Testis (tissue), 2 donors: ENCODE measurements at regions not wholly inside any gene's neighbourhood (a gene's known extent, or its start where the extent isn't known, plus 50 kb on each side); places are given as distances from the start of the nearest gene placed in this dataset.

Source experiments
- DNase-seq: peaks from one replicate; pipeline ENCODE4 v3.0.0-alpha.2; 2019
- H3K27ac ChIP-seq, 2 donors: fragments of 200-600 bp; sonication (generic); one replicate each; pipeline ENCODE4 v1.5.1; 2019
- H3K27me3 ChIP-seq: fragments of 200-600 bp; sonication (generic); one replicate; pipeline ENCODE4 v1.5.1; 2019
- H3K36me3 ChIP-seq: fragments of 200-600 bp; sonication (generic); one replicate; pipeline ENCODE4 v1.5.1; 2017; ENCODE audit warnings: low read depth; ENCODE audit errors: missing control alignments
- H3K4me1 ChIP-seq: fragments of 200-600 bp; sonication (generic); one replicate; pipeline ENCODE4 v1.5.1; 2019
- H3K4me3 ChIP-seq, 2 donors: fragments of 200-600 bp; sonication (generic); one replicate each; pipeline ENCODE4 v1.5.1; 2017 to 2019
- H3K9me3 ChIP-seq: fragments of 200-600 bp; sonication (generic); one replicate; pipeline ENCODE4 v1.5.1; 2017
- POLR2A ChIP-seq: fragments of 450-650 bp; IDR thresholded peaks from one replicate; pipeline ENCODE4 v1.6.1; 2017; ENCODE audit warnings: antibody characterized with exemption, mild to moderate bottlenecking, moderate library complexity
- whole genome bisulfite sequencing, 2 donors: methylation state at CpG; one replicate each; pipeline ENCODE4 v1.1.5; 2018; 5-methylcytosine and 5-hydroxymethylcytosine counted together
- intact Hi-C: fragments of 100-400 bp; cut with DNase I; formaldehyde crosslinking; loops from one replicate; pipeline ENCODE4 v1.15.1; 2023; ENCODE audit warnings: low total_unique reads
- TF ChIP-seq, protein P1 (sequence below), 3 experiments: fragments of 450-650 bp in 2 of 3; fragments of 200-600 bp in 1 of 3; sonication (generic) in 1 of 3; IDR thresholded peaks; one replicate each; pipeline ENCODE4 v1.5.1; 2016 to 2019; ENCODE audit warnings: antibody characterized with exemption in 3 of 3, mild to moderate bottlenecking in 2 of 3, moderate library complexity in 1 of 3

- TF ChIP-seq, protein P1, sequence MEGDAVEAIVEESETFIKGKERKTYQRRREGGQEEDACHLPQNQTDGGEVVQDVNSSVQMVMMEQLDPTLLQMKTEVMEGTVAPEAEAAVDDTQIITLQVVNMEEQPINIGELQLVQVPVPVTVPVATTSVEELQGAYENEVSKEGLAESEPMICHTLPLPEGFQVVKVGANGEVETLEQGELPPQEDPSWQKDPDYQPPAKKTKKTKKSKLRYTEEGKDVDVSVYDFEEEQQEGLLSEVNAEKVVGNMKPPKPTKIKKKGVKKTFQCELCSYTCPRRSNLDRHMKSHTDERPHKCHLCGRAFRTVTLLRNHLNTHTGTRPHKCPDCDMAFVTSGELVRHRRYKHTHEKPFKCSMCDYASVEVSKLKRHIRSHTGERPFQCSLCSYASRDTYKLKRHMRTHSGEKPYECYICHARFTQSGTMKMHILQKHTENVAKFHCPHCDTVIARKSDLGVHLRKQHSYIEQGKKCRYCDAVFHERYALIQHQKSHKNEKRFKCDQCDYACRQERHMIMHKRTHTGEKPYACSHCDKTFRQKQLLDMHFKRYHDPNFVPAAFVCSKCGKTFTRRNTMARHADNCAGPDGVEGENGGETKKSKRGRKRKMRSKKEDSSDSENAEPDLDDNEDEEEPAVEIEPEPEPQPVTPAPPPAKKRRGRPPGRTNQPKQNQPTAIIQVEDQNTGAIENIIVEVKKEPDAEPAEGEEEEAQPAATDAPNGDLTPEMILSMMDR (IDR thresholded peaks at IDR 0.05) = no peak
- no peak for TF ChIP-seq POLR2A
- Histone ChIP-seq H3K27ac (no peak overlapping the region), H3K4me3 (no peak overlapping the region), H3K27me3 (no peaks in the 10 kb centered on the region), H3K36me3 (no peaks in the 10 kb centered on the region), H3K9me3 (no peaks in the 10 kb centered on the region), H3K4me1 (no peaks in the 10 kb centered on the region)
- intact Hi-C loops = no loop called here
- DNase-seq = no peak
- 85 to 89% methylated on average over 5 to 8 of the region's 8 CpGs for WGBS, 2 donors
Measured at GRCh38 chr1:29458737-29459619, 222.7 kb downstream of the PTPRU start.

- no peaks in the 10 kb centered on the region for H3K36me3 ChIP-seq
- H3K9me3 ChIP-seq = no peaks in the 10 kb centered on the region
- H3K27me3 ChIP-seq = no peaks in the 10 kb centered on the region
- no peak overlapping the region for H3K27ac ChIP-seq
- DNase-seq = no peak
- 70 to 83% methylated on average over 8 of the region's 8 CpGs for WGBS, 2 donors
- no peak for TF ChIP-seq POLR2A
- TF ChIP-seq, protein P1 (IDR thresholded peaks at IDR 0.05) = no peak
- H3K4me3 ChIP-seq = no peak overlapping the region
- intact Hi-C loops = no loop called here
- no peaks in the 10 kb centered on the region for H3K4me1 ChIP-seq
Measured at GRCh38 chr1:29457496-29458368, 221.4 kb downstream of the PTPRU start.

DNA sequence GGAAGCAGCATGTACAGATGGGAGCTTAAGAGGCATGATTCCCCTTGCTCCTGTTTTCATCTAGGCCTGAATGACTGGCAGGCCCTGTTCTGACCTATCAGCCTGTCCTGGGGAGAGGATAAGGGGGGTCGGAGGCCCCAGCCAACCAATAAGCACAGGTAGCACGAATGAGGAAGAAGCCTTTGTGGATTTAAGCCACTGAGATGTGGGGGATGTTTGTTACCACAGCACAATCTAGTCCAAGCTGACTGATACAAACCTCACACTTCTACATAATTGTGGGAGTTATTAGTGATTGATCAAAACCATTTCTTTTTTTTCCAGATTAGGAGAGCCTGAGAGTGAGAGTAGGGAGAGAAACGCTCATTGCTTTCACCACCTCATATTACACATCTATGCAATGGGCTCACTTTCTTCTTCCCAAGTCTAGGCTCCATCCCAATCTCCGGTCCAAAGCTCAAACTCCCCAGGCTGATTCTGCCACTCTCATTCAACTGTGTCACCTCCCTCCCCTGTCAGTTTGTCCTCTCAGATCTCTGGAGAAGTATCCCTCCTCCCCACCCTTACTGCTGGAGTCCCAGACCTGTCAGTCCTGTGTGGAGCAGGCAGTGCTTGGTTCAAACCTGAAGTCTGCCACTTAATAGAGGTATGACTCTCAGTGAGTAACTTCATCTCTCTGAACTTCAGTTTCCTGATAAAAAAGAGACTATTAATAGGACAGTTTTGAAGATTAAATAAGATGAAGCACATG, 220.5 kb downstream of the PTPRU start:
- Histone ChIP-seq H3K27me3 (no peaks in the 10 kb centered on the region), H3K4me3 (no peak overlapping the region), H3K9me3 (no peaks in the 10 kb centered on the region), H3K4me1 (no peaks in the 10 kb centered on the region), H3K36me3 (no peaks in the 10 kb centered on the region), H3K27ac (no peak overlapping the region)
- intact Hi-C loops = no loop called here
- no peak for DNase-seq
- 82% methylated on average over 4 of the region's 4 CpGs for WGBS, 2 donors
- TF ChIP-seq, protein P1 (IDR thresholded peaks at IDR 0.05) = no peak
- no peak for TF ChIP-seq POLR2A

DNA sequence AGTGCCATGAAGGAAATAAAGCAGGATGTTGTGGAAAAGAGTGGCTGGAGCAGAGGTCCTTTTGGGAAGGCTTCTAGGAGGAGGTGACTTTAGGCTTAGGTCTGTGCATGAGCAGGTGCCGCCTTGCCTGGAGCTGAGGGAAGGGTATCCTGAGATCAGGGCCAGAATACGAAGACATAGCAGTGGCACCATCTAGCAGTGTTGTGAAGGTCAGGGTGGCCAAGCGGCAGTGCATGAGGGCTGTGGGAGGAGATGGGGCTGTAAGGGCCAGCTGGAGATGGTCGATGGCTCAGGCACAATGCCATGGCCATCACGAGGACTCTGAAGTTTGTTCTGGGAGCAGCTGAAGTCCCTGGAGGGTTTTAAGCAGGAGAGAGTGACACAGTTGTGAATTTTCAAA, 219.5 kb downstream of the PTPRU start:
- Histone ChIP-seq H3K36me3 (no peaks in the 10 kb centered on the region), H3K9me3 (no peaks in the 10 kb centered on the region), H3K27me3 (no peaks in the 10 kb centered on the region), H3K27ac (no peak overlapping the region), H3K4me1 (no peaks in the 10 kb centered on the region), H3K4me3 (no peak overlapping the region)
- WGBS, 2 donors = 79 to 87% methylated on average over 5 of the region's 5 CpGs
- no peak for DNase-seq
- TF ChIP-seq, protein P1 (IDR thresholded peaks at IDR 0.05) = no peak
- no peak for TF ChIP-seq POLR2A
- intact Hi-C loops = no loop called here
